HPDE6-E6E7 (cell line): ENCODE measurements at regions not wholly inside any gene's neighbourhood (a gene's known extent, or its start where the extent isn't known, plus 50 kb on each side); places are given as distances from the start of the nearest gene placed in this dataset.
A peak's percentile ranks its signal among the peaks of the same experiment; 100 is the strongest.

ENCODE experiments used
- DNase-seq: peaks from one replicate; pipeline ENCODE4 v3.0.0; 2011; ENCODE audit warnings: missing footprints; ENCODE audit errors: extremely low spot score

DNA sequence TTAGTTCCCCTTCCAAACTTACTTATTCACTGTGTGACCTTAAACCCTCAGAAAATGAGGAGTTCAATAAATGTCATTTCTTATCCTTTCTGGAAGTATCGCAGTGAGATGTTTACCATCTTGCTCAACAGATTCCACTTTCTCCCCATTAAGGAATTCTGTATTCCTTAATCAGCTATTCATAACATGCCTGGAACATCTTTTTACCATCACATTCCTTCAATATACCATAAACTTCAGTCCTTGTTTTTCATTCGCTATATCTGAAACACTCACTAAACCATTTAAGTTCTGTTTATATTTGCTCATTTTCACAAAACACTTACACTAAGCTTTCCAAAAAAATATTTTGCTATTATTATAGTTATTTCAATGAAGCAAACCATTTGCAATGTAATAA, 1158.6 kb downstream of the CDH12 start:
- DNase-seq = no peak

DNA sequence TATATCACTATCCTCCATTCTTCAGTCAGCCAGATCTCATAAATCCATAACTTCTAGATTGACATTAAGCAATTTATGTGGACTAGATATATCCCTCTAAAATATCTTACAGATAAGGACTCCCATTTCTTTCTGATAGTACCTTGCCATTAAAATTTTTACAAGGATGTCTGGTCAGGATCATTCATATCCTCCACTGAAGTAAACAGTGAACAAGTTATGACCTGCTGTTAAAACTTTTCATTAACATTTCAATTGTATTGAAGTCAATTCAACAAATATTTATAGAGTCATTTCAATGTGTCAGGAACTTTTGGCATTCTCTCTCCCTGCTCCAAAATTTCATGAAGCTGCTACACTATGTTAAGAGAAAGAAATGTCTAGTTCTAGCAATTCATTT, 1159.6 kb downstream of the CDH12 start:
- DNase-seq = no peak

DNA sequence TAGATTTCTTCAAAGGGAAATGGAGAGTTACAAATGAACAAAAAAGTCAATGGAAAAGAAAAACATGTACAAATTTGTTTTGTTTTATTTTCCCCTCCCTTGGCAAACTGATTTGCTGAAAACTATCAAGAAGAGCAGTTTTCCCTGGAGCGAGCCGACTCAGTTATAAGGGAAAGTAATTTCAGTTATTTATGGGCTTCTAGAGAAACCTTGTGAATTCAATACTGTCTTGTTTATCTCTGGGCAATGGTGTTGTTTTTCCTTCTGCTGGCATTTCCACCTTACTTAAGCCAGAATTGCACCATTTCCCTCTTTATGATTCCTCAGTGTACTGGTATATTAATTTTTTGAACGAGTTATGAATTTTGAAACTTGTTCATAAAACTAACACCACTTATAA, 1163.6 kb downstream of the CDH12 start:
- no peak for DNase-seq

DNA sequence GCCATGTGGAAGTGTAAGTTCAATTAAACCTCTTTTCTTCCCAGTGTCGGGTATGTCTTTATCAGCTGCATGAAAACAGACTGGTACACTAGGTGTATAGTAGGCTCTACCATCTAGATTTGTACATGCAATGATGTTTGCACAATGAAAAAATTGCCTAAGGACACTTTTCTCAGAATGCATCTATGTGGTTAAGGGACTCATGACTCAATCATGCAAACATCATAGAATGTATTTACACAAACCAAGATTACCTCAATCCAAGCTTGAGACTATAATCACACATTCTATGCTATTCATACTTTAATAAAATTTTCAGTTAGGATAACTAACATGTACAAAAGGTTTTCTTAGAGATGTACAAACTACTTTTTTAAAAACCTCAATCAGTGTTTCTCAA, 1164.5 kb downstream of the CDH12 start:
- DNase-seq = no peak

DNA sequence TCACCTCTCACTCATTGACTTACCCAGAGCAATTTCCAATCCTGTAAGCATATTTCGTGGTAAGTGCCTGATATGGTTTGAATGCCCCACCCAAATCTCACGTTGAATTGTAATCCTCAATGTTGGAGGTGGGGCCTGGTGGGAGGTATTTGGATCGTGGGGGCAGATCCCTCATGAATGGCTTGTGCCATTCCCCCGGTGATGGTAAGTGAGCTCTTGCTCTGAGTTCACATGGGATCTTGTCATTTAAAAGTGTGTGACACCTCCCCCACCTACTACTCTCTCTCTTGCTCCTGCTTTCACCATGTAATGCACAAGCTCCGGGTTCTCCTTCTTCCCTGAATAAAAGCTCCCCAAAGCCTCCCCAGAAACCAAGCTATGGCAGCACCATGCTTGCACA, 1165.5 kb downstream of the CDH12 start:
- no peak for DNase-seq

DNA sequence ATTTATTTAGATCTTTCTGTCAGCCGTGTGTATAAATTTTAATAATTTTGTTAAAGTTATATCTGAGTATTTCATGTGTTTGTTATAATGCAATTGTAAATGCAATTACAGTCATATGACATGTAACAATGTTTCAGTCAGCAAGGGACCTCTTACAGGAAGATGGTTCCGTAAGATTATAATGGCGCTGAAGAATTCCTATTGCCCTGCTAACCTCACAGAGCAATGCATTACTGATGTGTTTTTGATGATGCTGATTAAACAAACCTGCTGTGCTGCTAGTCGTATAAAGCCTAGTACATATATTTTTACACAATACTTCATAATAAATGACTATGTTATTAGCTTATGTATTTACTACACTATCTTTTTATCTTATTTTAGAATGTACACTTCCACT, 1166.4 kb downstream of the CDH12 start:
- no peak for DNase-seq

DNA sequence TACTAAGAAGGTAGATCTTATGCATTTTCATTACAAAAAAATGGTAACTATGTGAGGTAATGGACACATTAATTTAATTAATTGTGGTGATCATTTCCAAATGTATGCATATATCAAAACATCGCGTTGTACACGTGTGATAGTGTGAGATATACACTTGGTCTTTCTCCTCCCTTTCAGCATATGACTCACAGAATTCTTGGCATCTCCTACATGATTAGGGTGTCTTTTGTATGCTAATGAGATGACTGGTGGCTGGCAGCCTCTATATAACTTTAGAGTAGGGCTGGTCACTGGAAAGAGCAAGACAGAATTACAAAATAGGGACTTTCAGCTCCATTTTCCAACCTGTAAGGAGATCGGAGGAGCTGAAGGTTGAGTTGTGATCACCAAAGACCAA, 1167.6 kb downstream of the CDH12 start:
- DNase-seq = no peak

DNA sequence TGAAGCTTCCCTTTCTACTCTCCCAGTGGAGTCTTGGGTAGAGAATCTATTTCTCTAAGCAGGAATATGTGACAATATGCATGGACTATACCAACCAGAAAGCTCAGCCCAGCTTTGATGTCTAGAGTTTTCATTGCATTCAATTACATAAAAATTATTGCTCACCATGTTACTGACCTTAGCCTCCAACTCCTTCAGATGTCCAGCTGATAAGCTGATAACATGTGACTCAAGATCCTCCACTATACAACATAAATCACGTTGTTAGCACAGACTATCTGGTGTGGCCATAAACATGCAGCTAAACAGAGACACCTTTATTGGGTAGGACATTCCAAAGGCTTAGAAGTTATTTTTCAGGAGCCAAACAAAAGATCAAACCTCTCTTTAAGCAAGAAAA, 1168.2 kb downstream of the CDH12 start:
- no peak for DNase-seq

DNA sequence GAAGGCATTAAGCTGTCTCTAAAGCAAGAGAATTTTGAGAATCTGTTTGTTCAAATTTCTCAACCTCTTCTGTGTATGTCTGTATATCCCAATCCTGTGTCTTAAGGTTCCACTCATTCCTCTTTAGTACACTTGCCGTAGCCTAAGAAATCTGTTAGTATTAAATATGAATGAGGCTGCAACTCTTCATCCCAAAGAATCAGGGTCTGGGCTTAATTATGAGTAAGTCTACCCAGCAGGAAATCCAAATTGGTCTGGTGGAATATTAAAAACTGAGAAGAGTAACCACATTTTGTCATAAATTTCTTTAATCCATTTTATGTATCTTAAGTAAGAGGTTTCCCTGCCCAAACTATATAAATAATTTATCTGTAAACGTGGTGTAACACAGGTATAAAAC, 1171.2 kb downstream of the CDH12 start:
- no peak for DNase-seq

DNA sequence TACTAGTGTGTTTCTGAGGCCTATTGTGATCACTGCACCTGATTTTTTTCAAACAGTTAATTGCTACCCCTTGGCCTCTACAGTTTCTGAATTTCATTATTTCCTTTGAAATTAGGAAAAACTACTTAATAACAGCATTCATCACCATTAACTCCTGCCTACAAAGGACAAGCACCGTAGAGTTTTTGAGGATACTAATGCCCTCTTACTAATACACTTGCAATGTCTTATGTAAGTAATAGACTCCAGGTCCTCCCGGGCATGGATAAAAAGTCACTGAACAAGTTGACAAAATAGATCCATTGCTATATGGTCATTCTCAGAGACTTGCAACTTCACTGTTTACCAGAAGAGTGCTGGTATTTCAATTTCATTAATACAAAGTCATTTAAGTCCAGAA, 1172.5 kb downstream of the CDH12 start:
- DNase-seq = no peak

DNA sequence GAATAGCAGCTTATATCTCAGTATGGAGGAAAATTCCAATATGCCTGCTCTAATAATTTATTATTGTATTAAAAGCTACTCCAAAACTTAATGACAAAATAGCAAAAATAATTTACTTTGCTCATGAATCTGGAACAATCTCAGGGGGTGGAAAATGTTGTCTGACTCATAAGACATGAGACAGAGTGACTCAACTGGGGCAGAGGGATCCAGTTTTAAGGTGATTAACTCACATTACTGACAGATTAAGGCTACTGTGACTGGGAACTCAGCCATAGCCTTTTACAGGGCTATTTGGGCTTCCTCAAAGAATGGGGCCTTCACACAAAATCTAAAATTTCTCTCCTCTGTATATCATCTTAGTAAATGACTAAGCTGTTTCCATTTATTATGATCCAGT, 1172.9 kb downstream of the CDH12 start:
- peak; percentile 76 for DNase-seq

DNA sequence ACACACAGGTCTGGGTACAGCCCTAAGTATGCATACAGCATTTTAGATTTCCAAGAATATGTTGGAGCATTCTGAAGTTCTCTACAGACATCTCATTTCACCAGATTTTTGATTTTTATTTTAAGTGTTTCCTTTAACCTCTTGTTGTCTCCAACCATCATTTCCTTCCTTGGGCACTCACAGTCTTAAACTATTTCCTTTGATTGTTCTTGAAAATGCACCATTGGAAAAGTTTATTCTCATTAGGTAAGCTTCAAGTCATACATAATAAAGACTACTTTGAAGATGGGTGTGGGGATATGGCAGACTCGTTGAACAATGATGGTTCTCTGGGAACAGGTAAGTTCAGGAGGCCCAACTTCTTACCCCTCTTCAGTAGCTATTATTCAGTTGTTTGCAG, 1174.6 kb downstream of the CDH12 start:
- no peak for DNase-seq

DNA sequence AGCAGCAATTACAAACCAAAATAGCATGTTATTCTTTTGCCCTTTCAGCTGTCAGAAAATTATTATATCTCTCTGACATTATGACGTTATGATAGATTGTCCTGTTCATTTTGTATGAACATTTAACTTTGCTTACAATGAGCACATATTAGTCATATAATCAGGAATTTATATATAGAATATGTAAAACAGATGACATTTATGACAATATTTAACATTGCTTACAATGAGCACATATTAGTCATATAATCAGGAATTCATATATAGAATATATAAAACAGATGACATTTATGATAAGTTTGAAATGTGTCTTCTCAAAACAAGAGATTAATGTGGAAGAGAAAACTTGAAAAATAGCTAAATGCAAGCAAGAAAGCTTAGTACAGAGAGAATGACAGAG, 1180.2 kb downstream of the CDH12 start:
- DNase-seq = no peak

DNA sequence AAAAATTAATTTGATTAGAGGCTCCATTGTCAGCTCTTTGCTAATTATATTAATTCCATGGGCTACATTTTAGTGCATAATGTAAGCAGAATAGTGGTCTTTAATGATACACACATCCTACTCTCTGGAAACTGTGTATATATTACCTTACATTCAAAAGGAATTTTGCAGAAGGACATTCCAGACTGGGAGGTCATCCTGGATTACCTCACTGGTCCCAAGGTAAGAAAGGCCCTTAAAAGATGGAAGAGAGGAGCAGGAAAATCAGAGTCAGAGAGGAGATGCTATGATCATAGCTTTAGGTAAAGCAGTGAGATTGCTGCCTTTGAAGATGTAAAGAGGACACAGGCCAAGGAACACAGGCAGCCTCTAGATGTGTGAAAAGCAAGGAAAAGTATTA, 1180.8 kb downstream of the CDH12 start:
- no peak for DNase-seq

DNA sequence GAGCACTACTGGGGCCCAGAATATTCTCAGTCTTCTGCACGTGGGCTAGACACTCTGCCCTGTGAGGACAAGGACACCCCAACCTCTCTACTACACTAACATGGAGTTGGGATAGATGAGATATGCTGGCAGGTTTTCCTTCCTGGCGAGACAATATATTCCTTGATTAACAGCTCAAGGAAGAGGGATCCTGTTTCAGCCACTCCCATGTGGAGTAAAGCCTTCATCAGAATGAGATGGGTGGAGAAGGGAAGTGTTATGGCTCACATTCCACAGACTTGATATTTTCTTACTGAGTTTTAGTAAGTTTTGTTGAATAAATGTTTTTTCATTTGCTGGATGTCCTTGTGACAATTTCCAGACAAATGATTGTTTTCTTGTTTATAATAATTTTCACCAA, 1187.6 kb downstream of the CDH12 start:
- no peak for DNase-seq

DNA sequence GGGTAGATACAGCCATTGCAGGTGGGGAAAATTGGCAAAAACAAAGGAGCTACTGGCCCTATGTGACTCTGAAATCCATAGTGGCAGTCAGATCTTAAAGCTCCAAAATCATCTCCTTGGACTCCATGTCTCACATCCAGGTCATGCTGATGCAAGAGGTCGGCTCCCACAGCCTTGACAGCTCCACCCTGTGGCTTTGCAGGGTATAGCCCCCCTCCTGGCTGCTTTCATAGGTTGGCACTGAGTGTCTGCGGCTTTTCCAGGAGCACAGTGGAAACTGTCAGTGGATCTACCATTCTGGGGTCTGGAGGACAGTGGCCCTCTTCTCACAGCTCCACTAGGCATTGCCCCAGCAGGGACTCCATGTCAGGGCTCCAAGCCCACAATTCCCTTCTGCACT, 1190.1 kb downstream of the CDH12 start:
- DNase-seq = no peak

DNA sequence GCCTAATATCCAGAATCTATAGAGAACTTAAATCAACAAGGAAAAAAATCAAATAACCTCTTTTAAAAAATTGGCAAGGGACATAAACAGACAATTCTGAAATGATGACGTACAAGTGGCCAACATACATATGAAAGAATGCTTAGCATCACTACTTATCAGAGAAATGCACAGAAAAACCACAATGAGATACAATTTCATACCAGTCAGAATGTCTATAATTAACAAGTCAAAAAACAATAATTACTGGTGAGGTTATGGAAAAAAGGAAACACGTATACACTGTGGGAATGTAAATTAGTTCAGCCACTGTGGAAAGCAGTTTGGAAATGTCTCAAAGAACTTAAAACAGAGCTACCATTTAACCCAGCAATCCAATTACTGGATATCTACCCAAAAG, 1192.0 kb downstream of the CDH12 start:
- no peak for DNase-seq

DNA sequence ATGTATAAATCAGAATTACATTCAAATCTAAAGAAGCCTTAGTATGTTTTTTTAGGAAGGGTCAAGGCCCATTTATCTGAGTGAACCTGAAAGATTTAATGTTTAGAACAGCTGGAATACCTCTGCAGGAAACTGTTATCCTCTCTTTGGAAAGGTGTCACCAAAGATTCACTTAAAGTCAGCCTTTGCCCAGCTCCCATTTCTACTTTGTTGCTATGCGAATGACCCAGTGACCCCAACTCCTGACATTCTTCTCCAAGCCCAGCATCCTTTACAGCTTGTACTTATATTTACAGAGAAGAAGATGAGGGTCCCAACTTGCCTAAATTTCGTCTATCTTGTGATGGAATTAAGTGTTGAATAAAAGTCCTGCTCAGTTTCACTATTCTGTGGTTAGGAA, 1198.6 kb downstream of the CDH12 start:
- DNase-seq = no peak

DNA sequence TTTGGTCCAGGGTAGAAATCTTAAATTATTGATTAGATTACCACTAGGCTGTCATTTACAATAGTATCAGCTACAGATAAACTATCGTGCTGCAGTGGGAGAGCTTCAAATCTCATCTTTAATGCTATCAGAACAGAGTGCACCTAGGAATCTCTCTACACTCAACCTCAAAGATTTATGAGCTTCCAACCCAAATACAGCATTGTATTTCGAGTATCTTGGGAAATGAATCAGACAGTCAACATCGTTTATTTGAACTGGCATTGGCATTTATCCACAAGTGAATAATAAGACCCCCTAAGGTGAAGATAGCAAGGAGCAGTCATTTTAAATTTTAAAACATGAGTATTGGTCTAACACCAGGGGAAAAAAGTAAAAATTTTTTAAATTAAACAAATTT, 1203.2 kb downstream of the CDH12 start:
- no peak for DNase-seq

DNA sequence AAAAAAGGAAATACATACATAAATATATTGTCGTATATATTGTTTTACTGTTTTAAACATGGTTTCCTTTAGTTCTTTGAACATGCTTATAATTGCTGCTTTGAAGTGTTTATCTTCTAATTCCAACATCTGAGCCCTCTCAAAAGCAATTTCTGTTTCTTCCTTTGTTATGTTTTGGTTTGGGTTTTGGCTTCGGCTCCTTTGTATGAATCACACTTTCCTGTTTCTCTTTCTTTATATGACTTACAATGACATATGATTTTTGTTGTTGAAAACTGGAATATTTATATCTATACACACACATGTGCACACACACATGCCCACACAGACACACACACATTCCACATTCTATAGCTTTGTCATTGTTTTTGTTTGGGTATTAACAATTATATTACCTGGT, 1206.7 kb downstream of the CDH12 start:
- DNase-seq = no peak

DNA sequence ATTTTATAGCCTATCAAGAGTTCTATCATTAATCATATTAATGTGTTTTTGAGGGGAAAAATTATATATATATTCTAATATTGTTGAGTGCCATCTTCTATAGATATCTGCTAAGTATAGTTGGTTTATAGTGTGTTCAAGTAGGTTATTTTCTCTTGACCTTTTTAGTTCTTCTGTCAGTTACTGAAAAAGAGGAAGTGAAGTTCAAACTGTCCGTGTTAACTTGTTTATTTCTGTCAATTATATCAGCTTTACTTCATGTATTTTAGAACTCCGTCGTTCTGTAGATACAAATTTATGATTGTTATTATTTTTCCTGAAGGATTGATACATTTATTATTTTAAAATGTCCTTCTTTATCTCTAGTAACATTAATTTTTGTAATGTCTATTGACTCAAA, 1209.1 kb downstream of the CDH12 start:
- no peak for DNase-seq

DNA sequence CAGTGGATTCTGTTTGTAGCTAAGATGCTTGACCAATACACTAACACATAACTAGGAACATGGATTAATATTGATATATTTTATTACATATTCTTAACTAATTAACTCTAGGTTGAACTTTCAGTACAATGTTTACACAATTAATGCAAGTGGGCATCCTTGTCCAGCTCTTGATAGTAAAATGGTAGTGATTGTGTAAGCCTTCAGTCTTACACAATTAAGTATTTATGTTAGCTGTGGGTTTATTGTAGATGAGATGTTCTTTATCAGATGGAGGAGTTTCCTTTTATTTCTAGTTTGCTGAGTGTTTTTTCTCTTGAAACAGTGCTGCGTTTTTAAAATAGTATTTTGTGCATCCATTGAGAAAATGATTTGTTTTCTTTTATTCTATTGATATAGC, 1210.8 kb downstream of the CDH12 start:
- DNase-seq = no peak

DNA sequence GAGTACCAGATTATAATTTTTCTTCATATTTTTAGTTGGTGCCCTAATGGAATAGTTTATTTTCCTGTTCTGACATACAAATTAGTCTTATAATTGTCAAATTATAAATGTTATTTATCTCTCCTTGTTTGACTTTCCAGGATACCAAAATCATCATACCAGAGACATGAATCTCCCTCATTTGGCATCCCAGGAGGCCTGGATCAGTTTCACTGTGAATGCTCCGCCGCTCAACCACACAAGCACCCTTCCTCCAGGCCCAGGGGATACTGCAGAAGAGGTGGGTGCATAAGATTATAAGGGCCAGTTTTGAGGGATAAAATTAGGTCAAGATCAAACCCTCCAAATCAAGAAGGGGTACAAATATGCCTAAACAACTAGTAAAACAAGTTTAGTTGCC, 1229.3 kb downstream of the CDH12 start:
- no peak for DNase-seq

DNA sequence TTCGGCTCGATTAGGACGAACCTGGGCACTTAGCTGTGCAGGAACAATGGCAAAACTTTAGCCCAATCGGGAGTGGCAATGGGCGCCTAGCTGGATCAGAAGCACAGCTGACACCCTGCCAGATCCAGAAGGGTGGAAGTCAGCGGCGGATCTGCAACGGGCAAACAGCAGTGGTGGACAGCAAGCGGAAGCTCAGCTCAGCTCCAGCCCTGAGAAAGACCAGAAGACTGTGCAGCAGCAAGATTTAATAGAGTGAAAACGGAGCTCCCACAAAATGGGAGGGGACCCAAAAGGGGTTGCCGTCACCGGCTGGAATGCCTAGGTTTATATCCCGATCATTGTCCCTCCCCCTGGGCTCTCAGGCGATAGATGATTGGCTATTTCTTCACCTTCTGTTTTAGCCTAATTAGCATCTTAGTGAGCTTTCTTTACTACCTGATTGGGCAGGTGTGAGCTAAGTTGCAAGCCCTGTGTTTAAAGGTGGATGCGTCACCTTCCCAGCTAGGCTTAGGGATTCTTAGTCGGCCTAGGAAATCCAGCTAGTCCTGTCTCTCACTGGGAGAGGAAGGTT, 1237.9 kb downstream of the CDH12 start:
- DNase-seq = no peak

DNA sequence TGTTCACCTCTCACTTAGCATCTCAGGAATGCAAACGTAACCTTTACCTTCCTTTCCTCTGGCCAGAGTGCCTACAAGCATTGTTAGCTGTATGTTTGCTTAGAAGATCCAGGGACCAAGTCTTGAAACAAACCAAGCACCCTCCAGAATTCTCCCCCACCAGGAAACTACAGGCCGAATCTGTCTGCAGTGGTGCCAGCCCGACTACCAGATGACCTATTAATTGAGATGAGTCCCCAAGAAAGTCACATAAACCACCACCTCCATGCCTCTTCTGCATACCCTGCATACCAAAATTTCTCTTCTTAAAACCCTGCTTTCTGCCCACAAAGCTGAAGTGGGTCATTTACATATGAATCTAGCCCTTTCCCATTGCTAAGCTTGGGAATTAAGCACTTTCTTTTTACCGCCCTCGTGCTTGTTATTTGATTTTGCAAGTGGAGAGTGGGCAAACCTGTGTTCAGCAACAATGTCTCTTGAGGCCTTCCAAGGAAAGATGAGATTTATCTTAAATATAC, 1239.1 kb downstream of the CDH12 start:
- DNase-seq = no peak
